OCI-LY1 (cell line): ENCODE measurements at regions not wholly inside any gene's neighbourhood (a gene's known extent, or its start where the extent isn't known, plus 50 kb on each side); places are given as distances from the start of the nearest gene placed in this dataset.

Experiments
- CTCF ChIP-seq: fragments of 200-600 bp; sonication (generic), shearing (Covaris generic); IDR thresholded peaks from 2 replicates; pipeline ENCODE4 v1.5.1; 2017; ENCODE audit warnings: mild to moderate bottlenecking, antibody characterized with exemption, low read length, moderate library complexity, mixed read lengths
- EZH2 ChIP-seq: fragments of 200-600 bp; sonication (generic), shearing (Covaris generic); IDR thresholded peaks from 2 replicates; pipeline ENCODE4 v1.8.0; 2017; ENCODE audit warnings: borderline replicate concordance, mixed run types, mild to moderate bottlenecking, antibody characterized with exemption, low read length, moderate library complexity, mixed read lengths

- TF ChIP-seq EZH2, result no peak
- TF ChIP-seq CTCF, result no peak
These were observed 184.4 kb upstream of the NECTIN3 start for GRCh38 chr3:110887176-110887575.
